Fibroblast of lung (primary cell): ENCODE measurements at regions not wholly inside any gene's neighbourhood (a gene's known extent, or its start where the extent isn't known, plus 50 kb on each side); places are given as distances from the start of the nearest gene placed in this dataset.

Source experiments
- EZH2 ChIP-seq: IDR thresholded peaks from 2 replicates; pipeline ENCODE4 v1.5.1; 2012; ENCODE audit warnings: low read length, control low read depth, mild to moderate bottlenecking; ENCODE audit errors: missing control alignments
- TF ChIP-seq, protein P1 (sequence below), 2 donors: IDR thresholded peaks in 1 of 2; conservative IDR thresholded peaks in 1 of 2; 1 replicate in 1 of 2; 2 replicates in 1 of 2; pipeline ENCODE4 v1.5.1; 2011 to 2012; ENCODE audit warnings: low read length in 2 of 2, control low read depth in 1 of 2, inconsistent platforms in 1 of 2, low read depth in 1 of 2, mild to moderate bottlenecking in 1 of 2

DNA sequence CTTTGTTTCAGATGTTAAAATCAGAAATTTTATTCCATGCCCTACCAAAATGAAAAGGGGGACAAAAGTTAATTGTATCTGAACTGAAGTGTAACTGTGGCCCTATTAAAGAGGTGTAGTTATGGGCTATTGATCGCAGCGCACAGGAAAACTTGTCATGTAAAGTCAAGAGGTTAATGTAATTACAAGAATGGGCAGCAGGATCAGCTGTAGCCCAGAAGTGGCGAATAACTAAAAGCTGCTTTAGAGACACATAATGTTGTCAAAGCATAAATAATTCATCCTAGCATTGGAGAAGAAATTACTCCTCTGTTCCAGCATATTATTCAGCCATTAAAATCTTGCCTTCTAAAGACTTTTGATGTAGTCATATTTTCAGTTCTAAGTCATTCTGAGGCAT lies 211.8 kb downstream of the EPHA4 start:
- TF ChIP-seq, protein P1, sequence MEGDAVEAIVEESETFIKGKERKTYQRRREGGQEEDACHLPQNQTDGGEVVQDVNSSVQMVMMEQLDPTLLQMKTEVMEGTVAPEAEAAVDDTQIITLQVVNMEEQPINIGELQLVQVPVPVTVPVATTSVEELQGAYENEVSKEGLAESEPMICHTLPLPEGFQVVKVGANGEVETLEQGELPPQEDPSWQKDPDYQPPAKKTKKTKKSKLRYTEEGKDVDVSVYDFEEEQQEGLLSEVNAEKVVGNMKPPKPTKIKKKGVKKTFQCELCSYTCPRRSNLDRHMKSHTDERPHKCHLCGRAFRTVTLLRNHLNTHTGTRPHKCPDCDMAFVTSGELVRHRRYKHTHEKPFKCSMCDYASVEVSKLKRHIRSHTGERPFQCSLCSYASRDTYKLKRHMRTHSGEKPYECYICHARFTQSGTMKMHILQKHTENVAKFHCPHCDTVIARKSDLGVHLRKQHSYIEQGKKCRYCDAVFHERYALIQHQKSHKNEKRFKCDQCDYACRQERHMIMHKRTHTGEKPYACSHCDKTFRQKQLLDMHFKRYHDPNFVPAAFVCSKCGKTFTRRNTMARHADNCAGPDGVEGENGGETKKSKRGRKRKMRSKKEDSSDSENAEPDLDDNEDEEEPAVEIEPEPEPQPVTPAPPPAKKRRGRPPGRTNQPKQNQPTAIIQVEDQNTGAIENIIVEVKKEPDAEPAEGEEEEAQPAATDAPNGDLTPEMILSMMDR (conservative IDR thresholded peaks at IDR 0.05 in 1 of 2, IDR thresholded peaks at IDR 0.05 in 1 of 2; ENCODE audit: low read depth in 1 of 2, low read length in 2 of 2) = no peak
- TF ChIP-seq EZH2 = no peak
